ENCODE measurements at regions not wholly inside any gene's neighbourhood (a gene's known extent, or its start where the extent isn't known, plus 50 kb on each side); places are given as distances from the start of the nearest gene placed in this dataset.

DNA sequence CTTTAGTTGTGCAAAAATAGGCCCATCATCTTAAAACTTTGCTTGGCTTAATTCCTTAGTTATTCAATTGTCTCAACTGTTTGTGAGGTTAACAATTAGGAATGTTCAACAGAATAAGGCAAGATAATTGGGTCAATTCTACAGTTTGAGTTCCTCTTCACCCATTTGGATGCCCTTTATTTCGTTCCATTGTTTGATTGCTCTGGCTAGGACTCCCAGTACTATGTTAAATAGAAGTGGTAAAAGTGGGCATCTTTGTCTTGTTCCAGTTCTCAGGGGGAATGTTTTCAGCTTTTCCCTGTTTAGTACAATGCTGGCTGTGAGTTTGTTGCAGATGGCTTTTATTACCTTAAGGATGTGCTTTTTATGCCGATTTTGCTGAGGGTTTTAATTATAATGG is 761.5 kb upstream of the GRIA3 start:
- TF ChIP-seq EP300 (IDR thresholded peaks at IDR 0.05), result no peak
- no peak for TF ChIP-seq MYC (IDR thresholded peaks at IDR 0.05; ENCODE audit: borderline replicate concordance, low read length)
- TF ChIP-seq, protein P1, sequence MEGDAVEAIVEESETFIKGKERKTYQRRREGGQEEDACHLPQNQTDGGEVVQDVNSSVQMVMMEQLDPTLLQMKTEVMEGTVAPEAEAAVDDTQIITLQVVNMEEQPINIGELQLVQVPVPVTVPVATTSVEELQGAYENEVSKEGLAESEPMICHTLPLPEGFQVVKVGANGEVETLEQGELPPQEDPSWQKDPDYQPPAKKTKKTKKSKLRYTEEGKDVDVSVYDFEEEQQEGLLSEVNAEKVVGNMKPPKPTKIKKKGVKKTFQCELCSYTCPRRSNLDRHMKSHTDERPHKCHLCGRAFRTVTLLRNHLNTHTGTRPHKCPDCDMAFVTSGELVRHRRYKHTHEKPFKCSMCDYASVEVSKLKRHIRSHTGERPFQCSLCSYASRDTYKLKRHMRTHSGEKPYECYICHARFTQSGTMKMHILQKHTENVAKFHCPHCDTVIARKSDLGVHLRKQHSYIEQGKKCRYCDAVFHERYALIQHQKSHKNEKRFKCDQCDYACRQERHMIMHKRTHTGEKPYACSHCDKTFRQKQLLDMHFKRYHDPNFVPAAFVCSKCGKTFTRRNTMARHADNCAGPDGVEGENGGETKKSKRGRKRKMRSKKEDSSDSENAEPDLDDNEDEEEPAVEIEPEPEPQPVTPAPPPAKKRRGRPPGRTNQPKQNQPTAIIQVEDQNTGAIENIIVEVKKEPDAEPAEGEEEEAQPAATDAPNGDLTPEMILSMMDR (IDR thresholded peaks at IDR 0.05), result no peak
- no peak for TF ChIP-seq SREBF2 (IDR thresholded peaks at IDR 0.05)
- no peak for TF ChIP-seq RAD21 (conservative IDR thresholded peaks at IDR 0.05 in 1 of 2, IDR thresholded peaks at IDR 0.05 in 1 of 2)
- TF ChIP-seq, protein P2, sequence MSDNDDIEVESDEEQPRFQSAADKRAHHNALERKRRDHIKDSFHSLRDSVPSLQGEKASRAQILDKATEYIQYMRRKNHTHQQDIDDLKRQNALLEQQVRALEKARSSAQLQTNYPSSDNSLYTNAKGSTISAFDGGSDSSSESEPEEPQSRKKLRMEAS (IDR thresholded peaks at IDR 0.05), result no peak
- no peak for TF ChIP-seq RNF2 (IDR thresholded peaks at IDR 0.05; ENCODE audit: borderline replicate concordance, low read depth)
- no peak for TF ChIP-seq POLR2A (IDR thresholded peaks at IDR 0.05; ENCODE audit: low read length)
- no peak for TF ChIP-seq ZFP36 (IDR thresholded peaks at IDR 0.05; ENCODE audit: borderline replicate concordance, partially characterized antibody)
- no peak for TF ChIP-seq JUNB (IDR thresholded peaks at IDR 0.05)
- TF ChIP-seq, protein P3, sequence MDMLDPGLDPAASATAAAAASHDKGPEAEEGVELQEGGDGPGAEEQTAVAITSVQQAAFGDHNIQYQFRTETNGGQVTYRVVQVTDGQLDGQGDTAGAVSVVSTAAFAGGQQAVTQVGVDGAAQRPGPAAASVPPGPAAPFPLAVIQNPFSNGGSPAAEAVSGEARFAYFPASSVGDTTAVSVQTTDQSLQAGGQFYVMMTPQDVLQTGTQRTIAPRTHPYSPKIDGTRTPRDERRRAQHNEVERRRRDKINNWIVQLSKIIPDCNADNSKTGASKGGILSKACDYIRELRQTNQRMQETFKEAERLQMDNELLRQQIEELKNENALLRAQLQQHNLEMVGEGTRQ (IDR thresholded peaks at IDR 0.05), result no peak
- TF ChIP-seq, protein P4, sequence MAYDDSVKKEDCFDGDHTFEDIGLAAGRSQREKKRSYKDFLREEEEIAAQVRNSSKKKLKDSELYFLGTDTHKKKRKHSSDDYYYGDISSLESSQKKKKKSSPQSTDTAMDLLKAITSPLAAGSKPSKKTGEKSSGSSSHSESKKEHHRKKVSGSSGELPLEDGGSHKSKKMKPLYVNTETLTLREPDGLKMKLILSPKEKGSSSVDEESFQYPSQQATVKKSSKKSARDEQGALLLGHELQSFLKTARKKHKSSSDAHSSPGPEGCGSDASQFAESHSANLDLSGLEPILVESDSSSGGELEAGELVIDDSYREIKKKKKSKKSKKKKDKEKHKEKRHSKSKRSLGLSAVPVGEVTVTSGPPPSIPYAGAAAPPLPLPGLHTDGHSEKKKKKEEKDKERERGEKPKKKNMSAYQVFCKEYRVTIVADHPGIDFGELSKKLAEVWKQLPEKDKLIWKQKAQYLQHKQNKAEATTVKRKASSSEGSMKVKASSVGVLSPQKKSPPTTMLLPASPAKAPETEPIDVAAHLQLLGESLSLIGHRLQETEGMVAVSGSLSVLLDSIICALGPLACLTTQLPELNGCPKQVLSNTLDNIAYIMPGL (CRISPR knock-in tag; IDR thresholded peaks at IDR 0.05; ENCODE audit: borderline replicate concordance), result no peak
- no peak for TF ChIP-seq MAFK (IDR thresholded peaks at IDR 0.05; ENCODE audit: partially characterized antibody)
